Common myeloid progenitor, CD34-positive (primary cell): ENCODE measurements at regions not wholly inside any gene's neighbourhood (a gene's known extent, or its start where the extent isn't known, plus 50 kb on each side); places are given as distances from the start of the nearest gene placed in this dataset.
"Not testable (repeated sequence)": the region's sequence is repeated elsewhere in the genome, so short reads cannot be mapped to it uniquely, and the experiment has no call there.

Source experiments
- CTCF ChIA-PET: fragments of 350-600 bp; sonication (Branson Sonifier 250); formaldehyde crosslinking; loops from one replicate; lab custom pipeline; 2021; ENCODE audit warnings: antibody characterized with exemption; lab: Charles Lee
- POLR2A ChIA-PET: fragments of 350-600 bp; sonication (Branson Sonifier 250); formaldehyde crosslinking; loops from one replicate; lab custom pipeline; 2021; ENCODE audit warnings: antibody characterized with exemption; lab: Charles Lee
- DNase-seq, 3 donors: peaks; one replicate each; pipeline versions ENCODE4 v3.0.0 to v3.0.0-alpha.2; 2013
- H3K27ac ChIP-seq, 2 experiments: 1 replicate in 1 of 2; 2 replicates in 1 of 2; pipeline ENCODE4 v1.7.0; 2013; ENCODE audit warnings: inconsistent platforms in 2 of 2, low read length in 2 of 2, mild to moderate bottlenecking in 2 of 2, low read depth in 1 of 2, moderate library complexity in 1 of 2; ENCODE audit not compliant: severe bottlenecking in 2 of 2, insufficient read depth in 1 of 2, poor library complexity in 1 of 2
- H3K27me3 ChIP-seq, 5 experiments: replicated peaks in 2 of 5; 1 replicate in 3 of 5; 2 replicates in 2 of 5; pipeline versions ENCODE4 v1.6.1 to v1.7.0; 2013; ENCODE audit warnings: low read length in 4 of 5, mild to moderate bottlenecking in 2 of 5, moderate library complexity in 2 of 5, inconsistent platforms in 1 of 5; ENCODE audit not compliant: insufficient read depth in 5 of 5, control insufficient read depth in 4 of 5
- H3K36me3 ChIP-seq, 4 experiments: 1 replicate in 2 of 4; 2 replicates in 2 of 4; pipeline versions ENCODE4 v1.6.1 to v1.7.0; 2013; ENCODE audit warnings: low read length in 3 of 4, control low read depth in 1 of 4, mild to moderate bottlenecking in 1 of 4; ENCODE audit not compliant: control insufficient read depth in 4 of 4, insufficient read depth in 4 of 4
- H3K4me1 ChIP-seq, 4 experiments: 1 replicate in 3 of 4; 2 replicates in 1 of 4; pipeline versions ENCODE4 v1.6.1 to v1.7.1; 2013; ENCODE audit warnings: low read length in 3 of 4, mild to moderate bottlenecking in 3 of 4, control low read depth in 1 of 4, inconsistent platforms in 1 of 4, moderate library complexity in 1 of 4; ENCODE audit not compliant: control insufficient read depth in 4 of 4, insufficient read depth in 4 of 4; ENCODE audit errors: control extremely low read depth in 1 of 4
- H3K4me3 ChIP-seq, 7 experiments: 1 replicate in 4 of 7; 2 replicates in 3 of 7; pipeline versions ENCODE4 v1.5.1 to v1.7.0; 2013; ENCODE audit warnings: mild to moderate bottlenecking in 7 of 7, low read length in 6 of 7, moderate library complexity in 6 of 7, inconsistent platforms in 2 of 7, low read depth in 2 of 7, control low read depth in 1 of 7; ENCODE audit not compliant: insufficient read depth in 4 of 7, control insufficient read depth in 1 of 7; ENCODE audit errors: extremely low read depth in 1 of 7
- H3K9me3 ChIP-seq, 5 experiments: 1 replicate in 4 of 5; 2 replicates in 1 of 5; pipeline versions ENCODE4 v1.6.1 to v1.7.1; 2013; ENCODE audit warnings: low read length in 4 of 5, mild to moderate bottlenecking in 2 of 5, inconsistent platforms in 1 of 5, low read depth in 1 of 5, moderate library complexity in 1 of 5; ENCODE audit not compliant: control insufficient read depth in 4 of 5, insufficient read depth in 2 of 5; ENCODE audit errors: control extremely low read depth in 1 of 5
- WGBS: methylation state at CpG from one replicate; pipeline ENCODE4 v1.1.5; 2013; ENCODE audit not compliant: insufficient coverage; 5-methylcytosine and 5-hydroxymethylcytosine counted together

GRCh38 chr4:27429364-27429871 is 568.8 kb downstream of the STIM2 start:
- POLR2A ChIA-PET = no interaction called here
- Histone ChIP-seq H3K4me1 (no peaks in the 10 kb centered on the region), H3K36me3 (no peaks in the 10 kb centered on the region), H3K9me3 (no peaks in the 10 kb centered on the region), H3K27me3 (no peaks in the 10 kb centered on the region), H3K4me3 (no peak overlapping the region), H3K27ac (no peak overlapping the region)
- CTCF ChIA-PET = interaction anchor here (0.8 kb wide), 1 partner anchor 489 kb away, joined by 4 read pairs; no protein-coding TSS in a partner anchor
- WGBS = no CpG with 5 or more reads among the region's 5 CpGs
- no peak for DNase-seq

- POLR2A ChIA-PET = no interaction called here
- Histone ChIP-seq H3K4me3 (no peak overlapping the region), H3K27me3 (no peaks in the 10 kb centered on the region), H3K4me1 (no peaks in the 10 kb centered on the region), H3K27ac (no peak overlapping the region), H3K9me3 (no peaks in the 10 kb centered on the region), H3K36me3 (no peaks in the 10 kb centered on the region)
- CTCF ChIA-PET = no interaction called here
- no peak for DNase-seq
- WGBS = no CpG with 5 or more reads among the region's 1 CpG
Measured at GRCh38 chr4:27442146-27442545, 581.5 kb downstream of the STIM2 start.

- H3K9me3 ChIP-seq, H3K4me1 ChIP-seq, H3K27ac ChIP-seq, H3K36me3 ChIP-seq, CTCF ChIA-PET, DNase-seq, H3K4me3 ChIP-seq, POLR2A ChIA-PET, H3K27me3 ChIP-seq: not testable (repeated sequence)
- 100% methylated on average over 2 of the region's 4 CpGs for WGBS
Measured at GRCh38 chr4:27442661-27443060, 582.0 kb downstream of the STIM2 start.

- H3K4me3 ChIP-seq = no peak overlapping the region
- no peaks in the 10 kb centered on the region for H3K27me3 ChIP-seq
- H3K4me1 ChIP-seq = no peaks in the 10 kb centered on the region
- no peak for DNase-seq
- ChIA-PET CTCF (no interaction called here), POLR2A (no interaction called here)
- WGBS = 97% methylated on average over 3 of the region's 3 CpGs
- H3K27ac ChIP-seq = no peak overlapping the region
- H3K9me3 ChIP-seq = no peaks in the 10 kb centered on the region
- no peaks in the 10 kb centered on the region for H3K36me3 ChIP-seq
Measured at GRCh38 chr4:27463816-27464215, 603.2 kb downstream of the STIM2 start.

GRCh38 chr4:27467351-27467750 is 606.7 kb downstream of the STIM2 start:
- Histone ChIP-seq H3K4me3 (no peak overlapping the region), H3K27ac (no peak overlapping the region), H3K4me1 (no peaks in the 10 kb centered on the region), H3K9me3 (no peaks in the 10 kb centered on the region), H3K36me3 (no peaks in the 10 kb centered on the region), H3K27me3 (no peaks in the 10 kb centered on the region)
- DNase-seq = no peak
- POLR2A ChIA-PET = no interaction called here
- CTCF ChIA-PET = no interaction called here

- no peaks in the 10 kb centered on the region for H3K36me3 ChIP-seq
- H3K4me3 ChIP-seq = no peak overlapping the region
- 100% methylated on average over 1 of the region's 1 CpG for WGBS
- no peaks in the 10 kb centered on the region for H3K9me3 ChIP-seq
- no peak for DNase-seq
- no peaks in the 10 kb centered on the region for H3K27me3 ChIP-seq
- H3K4me1 ChIP-seq = no peaks in the 10 kb centered on the region
- H3K27ac ChIP-seq = no peak overlapping the region
- POLR2A ChIA-PET = no interaction called here
- CTCF ChIA-PET = no interaction called here
Measured at GRCh38 chr4:27472364-27472763, 611.7 kb downstream of the STIM2 start.

GRCh38 chr4:27474691-27475090 is 614.0 kb downstream of the STIM2 start:
- ChIA-PET POLR2A (no interaction called here), CTCF (no interaction called here)
- no peak overlapping the region for H3K27ac ChIP-seq
- no peaks in the 10 kb centered on the region for H3K9me3 ChIP-seq
- no peaks in the 10 kb centered on the region for H3K4me1 ChIP-seq
- H3K27me3 ChIP-seq = no peaks in the 10 kb centered on the region
- DNase-seq = no peak
- H3K36me3 ChIP-seq = no peaks in the 10 kb centered on the region
- H3K4me3 ChIP-seq = no peak overlapping the region
- 100% methylated on average over 1 of the region's 1 CpG for WGBS
